Mesothelial cell of epicardium (in vitro differentiated cells): ENCODE measurements at regions not wholly inside any gene's neighbourhood (a gene's known extent, or its start where the extent isn't known, plus 50 kb on each side); places are given as distances from the start of the nearest gene placed in this dataset.

ENCODE experiments used
- DNase-seq, 2 experiments: peaks; one replicate each; pipeline ENCODE4 v3.0.0; 2021; ENCODE audit warnings: low spot score in 2 of 2; ENCODE audit not compliant: unreplicated experiment in 2 of 2
- H3K27ac Mint-ChIP-seq: 2 replicates; pipeline ENCODE4 v1.8.0; 2021; ENCODE audit warnings: mixed read lengths
- H3K27me3 Mint-ChIP-seq: 2 replicates; pipeline ENCODE4 v1.8.0; 2021; ENCODE audit warnings: low read depth, mixed read lengths
- H3K36me3 Mint-ChIP-seq: 2 replicates; pipeline ENCODE4 v1.8.0; 2021; ENCODE audit warnings: mixed read lengths
- H3K4me1 Mint-ChIP-seq: 2 replicates; pipeline ENCODE4 v1.8.0; 2021; ENCODE audit warnings: mixed read lengths
- H3K4me3 Mint-ChIP-seq: 2 replicates; pipeline ENCODE4 v1.8.0; 2021; ENCODE audit warnings: mild to moderate bottlenecking, moderate library complexity, mixed read lengths
- H3K9me3 Mint-ChIP-seq: 2 replicates; pipeline ENCODE4 v1.8.0; 2021; ENCODE audit warnings: mixed read lengths
- TF ChIP-seq, protein P1 (sequence below): fragments of 200-600 bp; sonication (generic); IDR thresholded peaks from one replicate; pipeline ENCODE4 v1.5.0; 2021; ENCODE audit warnings: antibody characterized with exemption; ENCODE audit not compliant: unreplicated experiment

DNA sequence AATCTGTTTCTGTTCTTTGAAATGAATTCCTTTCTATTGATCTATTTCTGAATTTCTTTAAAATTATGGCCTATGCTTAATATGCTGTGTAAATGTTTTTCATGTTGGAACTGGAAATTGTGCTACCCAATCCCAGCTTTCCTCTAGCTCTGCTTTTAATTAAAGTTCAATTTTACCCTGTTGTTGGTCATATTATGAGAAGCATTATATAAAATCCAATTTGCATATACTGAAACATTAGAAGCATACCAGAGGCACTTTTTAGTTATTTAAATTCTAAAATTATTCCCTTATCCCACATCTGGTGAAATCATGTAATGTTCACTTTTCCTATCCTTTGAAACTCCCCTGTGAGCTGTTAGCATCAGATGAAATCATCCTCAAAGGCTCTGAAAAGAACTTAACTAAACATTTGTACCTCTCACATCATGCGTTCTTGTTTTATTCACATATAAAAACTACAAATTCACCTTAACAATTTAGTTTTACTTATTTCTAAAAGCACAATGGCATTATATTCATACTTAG is 160.6 kb upstream of the COL21A1 start:
- Mint-ChIP-seq H3K9me3 (no peaks in the 10 kb centered on the region), H3K27ac (no peak overlapping the region), H3K4me1 (peaks cover 3% of the 10 kb centered on the region), H3K4me3 (no peak overlapping the region), H3K27me3 (no peaks in the 10 kb centered on the region), H3K36me3 (no peaks in the 10 kb centered on the region)
- TF ChIP-seq, protein P1, sequence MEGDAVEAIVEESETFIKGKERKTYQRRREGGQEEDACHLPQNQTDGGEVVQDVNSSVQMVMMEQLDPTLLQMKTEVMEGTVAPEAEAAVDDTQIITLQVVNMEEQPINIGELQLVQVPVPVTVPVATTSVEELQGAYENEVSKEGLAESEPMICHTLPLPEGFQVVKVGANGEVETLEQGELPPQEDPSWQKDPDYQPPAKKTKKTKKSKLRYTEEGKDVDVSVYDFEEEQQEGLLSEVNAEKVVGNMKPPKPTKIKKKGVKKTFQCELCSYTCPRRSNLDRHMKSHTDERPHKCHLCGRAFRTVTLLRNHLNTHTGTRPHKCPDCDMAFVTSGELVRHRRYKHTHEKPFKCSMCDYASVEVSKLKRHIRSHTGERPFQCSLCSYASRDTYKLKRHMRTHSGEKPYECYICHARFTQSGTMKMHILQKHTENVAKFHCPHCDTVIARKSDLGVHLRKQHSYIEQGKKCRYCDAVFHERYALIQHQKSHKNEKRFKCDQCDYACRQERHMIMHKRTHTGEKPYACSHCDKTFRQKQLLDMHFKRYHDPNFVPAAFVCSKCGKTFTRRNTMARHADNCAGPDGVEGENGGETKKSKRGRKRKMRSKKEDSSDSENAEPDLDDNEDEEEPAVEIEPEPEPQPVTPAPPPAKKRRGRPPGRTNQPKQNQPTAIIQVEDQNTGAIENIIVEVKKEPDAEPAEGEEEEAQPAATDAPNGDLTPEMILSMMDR = no peak
- DNase-seq = no peak

DNA sequence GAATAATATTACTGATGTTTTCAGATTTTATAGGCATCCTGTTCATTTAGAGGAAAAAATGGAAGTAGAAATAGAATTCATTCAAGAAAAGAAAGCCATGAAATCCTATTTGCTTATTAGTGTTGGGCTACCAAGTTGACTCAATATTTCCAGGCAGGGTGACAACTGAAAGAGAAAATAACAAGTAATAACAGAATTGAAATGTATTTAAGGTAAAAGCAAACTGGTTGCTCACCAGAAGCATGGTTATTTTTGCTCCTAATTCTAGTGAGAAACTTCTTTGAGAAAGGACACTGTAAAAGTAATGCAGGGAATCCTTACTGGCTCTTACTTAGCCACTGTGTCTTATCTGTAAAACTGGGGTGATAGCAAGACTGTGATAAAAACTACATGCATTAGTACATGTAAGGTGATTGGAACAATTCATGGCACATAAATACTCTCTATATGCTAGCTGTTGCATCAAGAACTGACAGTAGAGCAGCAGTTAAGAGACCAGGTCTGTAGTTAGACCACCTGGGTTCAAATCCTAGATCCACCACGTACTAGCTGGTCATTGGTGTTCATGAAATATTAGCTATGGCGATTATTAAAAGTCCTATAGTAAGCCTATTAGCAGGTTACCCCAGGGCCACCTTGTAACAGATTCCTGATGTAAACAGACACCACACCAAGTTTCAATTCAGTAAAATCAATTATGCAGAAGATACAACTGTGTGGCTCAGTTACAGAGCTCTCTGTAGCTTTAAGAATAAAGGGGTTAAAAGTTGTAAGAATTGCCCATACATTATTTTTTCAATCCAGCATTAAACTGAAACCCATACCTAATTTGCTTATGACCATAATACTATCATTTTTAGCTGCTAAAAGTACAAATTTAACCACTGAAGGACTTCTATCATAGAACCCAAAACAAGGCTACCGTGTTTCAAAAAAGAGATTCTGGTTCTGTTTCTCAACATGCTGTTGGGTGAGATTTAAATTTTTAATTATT is 159.2 kb upstream of the COL21A1 start:
- Mint-ChIP-seq H3K4me1 (peaks cover 3% of the 10 kb centered on the region), H3K4me3 (no peak overlapping the region), H3K27me3 (no peaks in the 10 kb centered on the region), H3K9me3 (peaks cover 7% of the 10 kb centered on the region), H3K36me3 (peaks cover 5% of the 10 kb centered on the region), H3K27ac (no peak overlapping the region)
- DNase-seq = no peak
- TF ChIP-seq, protein P1 = no peak

DNA sequence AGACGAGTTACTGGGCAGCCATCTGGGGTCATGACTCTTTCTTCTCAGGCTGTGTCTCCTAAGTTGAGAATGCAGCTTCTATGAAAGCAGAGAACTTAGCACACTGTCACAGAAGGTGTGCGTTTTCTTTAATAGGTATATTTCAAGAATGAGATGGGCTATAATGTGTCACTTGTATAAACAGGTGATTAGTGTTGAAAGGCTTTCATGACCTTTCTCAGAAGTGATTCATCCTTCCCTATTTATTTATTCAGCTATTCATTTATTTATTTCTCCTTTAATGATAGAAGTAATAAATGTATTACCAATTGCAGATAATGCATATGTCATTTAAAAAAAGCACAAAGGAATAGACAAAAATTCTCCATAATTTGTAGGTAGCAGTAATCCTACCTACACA is 157.2 kb upstream of the COL21A1 start:
- Mint-ChIP-seq H3K4me1 (peaks cover 4% of the 10 kb centered on the region), H3K27me3 (no peaks in the 10 kb centered on the region)
- no peak for DNase-seq

DNA sequence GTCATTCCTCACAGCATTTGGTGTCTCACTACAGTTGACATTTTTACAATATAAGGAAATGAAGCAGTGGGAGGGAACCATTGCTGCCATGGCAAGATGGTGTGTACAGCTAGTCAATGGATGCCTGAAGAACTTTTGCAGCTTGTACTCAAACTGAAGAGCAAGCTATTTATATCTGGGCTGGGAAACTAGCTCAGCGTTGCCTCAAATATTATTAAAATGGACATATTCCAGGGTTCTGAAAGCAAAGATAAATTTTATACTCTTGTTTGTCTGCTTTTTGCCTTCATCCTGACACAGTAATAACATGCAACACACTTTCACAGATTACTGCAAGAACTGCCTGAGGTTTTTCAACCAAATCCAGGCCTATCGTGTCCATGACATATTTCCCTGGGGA is 156.4 kb upstream of the COL21A1 start:
- DNase-seq = no peak
- peaks cover 14% of the 10 kb centered on the region for H3K9me3 Mint-ChIP-seq
- H3K27me3 Mint-ChIP-seq = no peaks in the 10 kb centered on the region
- no peak overlapping the region for H3K27ac Mint-ChIP-seq
- H3K36me3 Mint-ChIP-seq = peaks cover 8% of the 10 kb centered on the region
- peaks cover 12% of the 10 kb centered on the region for H3K4me1 Mint-ChIP-seq
- TF ChIP-seq, protein P1 = no peak
- no peak overlapping the region for H3K4me3 Mint-ChIP-seq

More for the DNA sequence above, 157.2 kb upstream of the COL21A1 start:
- TF ChIP-seq, protein P1 = no peak
- Mint-ChIP-seq H3K36me3 (peaks cover 8% of the 10 kb centered on the region), H3K9me3 (peaks cover 14% of the 10 kb centered on the region), H3K27ac (no peak overlapping the region), H3K4me3 (no peak overlapping the region)

DNA sequence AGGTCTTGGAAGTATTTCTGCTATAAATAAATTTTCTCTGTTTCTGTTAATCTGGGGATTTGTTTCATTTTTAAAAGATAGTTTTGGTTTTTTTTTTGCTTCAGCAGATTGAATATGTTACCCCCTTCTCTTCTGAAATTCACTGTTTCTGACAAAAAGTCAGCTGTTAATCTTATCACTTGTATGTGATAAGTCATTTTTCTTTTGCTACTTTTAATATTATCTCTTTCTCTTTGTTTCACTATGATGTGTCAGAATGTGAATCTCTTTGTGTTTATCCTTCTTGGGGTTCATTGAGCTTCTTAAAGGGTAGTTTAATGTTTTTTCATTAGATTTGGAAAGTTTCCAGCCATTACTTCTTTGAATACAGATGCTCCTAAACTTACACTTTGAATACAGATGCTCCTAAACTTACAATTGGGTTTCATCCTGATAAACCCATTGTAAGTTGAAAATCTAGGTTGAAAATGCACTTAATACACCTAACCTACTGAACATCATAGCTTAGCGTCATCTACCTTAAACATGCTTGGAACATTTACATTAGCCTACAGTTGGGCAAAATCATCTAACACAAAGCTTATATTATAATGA is 154.2 kb upstream of the COL21A1 start:
- Mint-ChIP-seq H3K4me1 (peaks cover 14% of the 10 kb centered on the region), H3K36me3 (peaks cover 8% of the 10 kb centered on the region)

More for the DNA sequence above, 154.2 kb upstream of the COL21A1 start:
- H3K4me3 Mint-ChIP-seq = no peak overlapping the region
- peaks cover 21% of the 10 kb centered on the region for H3K9me3 Mint-ChIP-seq
- TF ChIP-seq, protein P1 = no peak
- no peaks in the 10 kb centered on the region for H3K27me3 Mint-ChIP-seq
- no peak for DNase-seq
- no peak overlapping the region for H3K27ac Mint-ChIP-seq
